ENCODE measurements at regions not wholly inside any gene's neighbourhood (a gene's known extent, or its start where the extent isn't known, plus 50 kb on each side); places are given as distances from the start of the nearest gene placed in this dataset.

DNA sequence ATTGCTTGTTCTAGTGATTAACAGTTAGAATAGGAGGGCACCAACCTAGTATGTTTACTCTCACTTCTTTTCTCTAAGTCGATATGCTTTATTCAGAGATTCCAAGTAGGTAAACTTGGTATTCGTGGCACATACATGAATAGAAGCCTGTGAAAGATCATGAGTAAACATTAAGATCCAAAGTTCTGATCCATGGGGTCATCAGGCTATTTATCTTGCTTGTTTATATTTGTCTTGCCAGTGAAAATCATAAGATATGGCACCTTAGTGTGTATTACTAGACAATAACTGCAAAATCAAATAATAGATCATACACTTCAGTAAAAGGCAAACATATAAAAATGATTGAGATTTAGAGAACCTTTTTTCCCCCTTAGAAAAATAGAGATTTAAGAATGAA, 56.5 kb upstream of the LHFPL3 start:
- TF ChIP-seq POLR2A (IDR thresholded peaks at IDR 0.05), result no peak
- TF ChIP-seq, protein P1, sequence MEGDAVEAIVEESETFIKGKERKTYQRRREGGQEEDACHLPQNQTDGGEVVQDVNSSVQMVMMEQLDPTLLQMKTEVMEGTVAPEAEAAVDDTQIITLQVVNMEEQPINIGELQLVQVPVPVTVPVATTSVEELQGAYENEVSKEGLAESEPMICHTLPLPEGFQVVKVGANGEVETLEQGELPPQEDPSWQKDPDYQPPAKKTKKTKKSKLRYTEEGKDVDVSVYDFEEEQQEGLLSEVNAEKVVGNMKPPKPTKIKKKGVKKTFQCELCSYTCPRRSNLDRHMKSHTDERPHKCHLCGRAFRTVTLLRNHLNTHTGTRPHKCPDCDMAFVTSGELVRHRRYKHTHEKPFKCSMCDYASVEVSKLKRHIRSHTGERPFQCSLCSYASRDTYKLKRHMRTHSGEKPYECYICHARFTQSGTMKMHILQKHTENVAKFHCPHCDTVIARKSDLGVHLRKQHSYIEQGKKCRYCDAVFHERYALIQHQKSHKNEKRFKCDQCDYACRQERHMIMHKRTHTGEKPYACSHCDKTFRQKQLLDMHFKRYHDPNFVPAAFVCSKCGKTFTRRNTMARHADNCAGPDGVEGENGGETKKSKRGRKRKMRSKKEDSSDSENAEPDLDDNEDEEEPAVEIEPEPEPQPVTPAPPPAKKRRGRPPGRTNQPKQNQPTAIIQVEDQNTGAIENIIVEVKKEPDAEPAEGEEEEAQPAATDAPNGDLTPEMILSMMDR (IDR thresholded peaks at IDR 0.05), result no peak

Measured in gastroesophageal sphincter (tissue), 3 donors.